HG02884 (cell line): ENCODE measurements at regions not wholly inside any gene's neighbourhood (a gene's known extent, or its start where the extent isn't known, plus 50 kb on each side); places are given as distances from the start of the nearest gene placed in this dataset.

Experiments used
- ATAC-seq: cut with Tn5 transposase; IDR thresholded peaks from one replicate; pipeline ENCODE4 v1.9.1; 2021; ENCODE audit warnings: mild to moderate bottlenecking, moderate library complexity; ENCODE audit not compliant: unreplicated experiment

- ATAC-seq = no peak
Measured at GRCh38 chr7:155916926-155917655, 104.8 kb upstream of the SHH start.

- no peak for ATAC-seq
Measured at GRCh38 chr7:155914341-155914740, 102.1 kb upstream of the SHH start.

GRCh38 chr7:155913719-155914118, 101.5 kb upstream of the SHH start:
- no peak for ATAC-seq

- ATAC-seq = no peak
Measured at GRCh38 chr7:155913291-155913690, 101.0 kb upstream of the SHH start.

- ATAC-seq = no peak
Measured at GRCh38 chr7:155911471-155912105, 99.3 kb upstream of the SHH start.

GRCh38 chr7:155908385-155908784, 96.1 kb upstream of the SHH start:
- ATAC-seq = no peak

GRCh38 chr7:155907450-155908200, 95.4 kb upstream of the SHH start:
- no peak for ATAC-seq

GRCh38 chr7:155901176-155901575, 88.9 kb upstream of the SHH start:
- no peak for ATAC-seq

- ATAC-seq = no peak
Measured at GRCh38 chr7:155899596-155899995, 87.3 kb upstream of the SHH start.

- no peak for ATAC-seq
Measured at GRCh38 chr7:155897758-155898386, 85.6 kb upstream of the SHH start.

- no peak for ATAC-seq
Measured at GRCh38 chr7:155896531-155897263, 84.4 kb upstream of the SHH start.

- ATAC-seq = no peak
Measured at GRCh38 chr7:155893664-155894063, 81.4 kb upstream of the SHH start.

GRCh38 chr7:155893176-155893575, 80.9 kb upstream of the SHH start:
- no peak for ATAC-seq

- ATAC-seq = no peak
Measured at GRCh38 chr7:155889636-155890511, 77.6 kb upstream of the SHH start.

GRCh38 chr7:155887174-155887525, 74.9 kb upstream of the SHH start:
- ATAC-seq = no peak

GRCh38 chr7:155886391-155887173, 74.3 kb upstream of the SHH start:
- no peak for ATAC-seq

GRCh38 chr7:155885167-155886155, 73.2 kb upstream of the SHH start:
- ATAC-seq = no peak
